NCI-H446 treated with DMSO at 0.1 percent for 48 hours (cell line): ENCODE measurements at regions not wholly inside any gene's neighbourhood (a gene's known extent, or its start where the extent isn't known, plus 50 kb on each side); places are given as distances from the start of the nearest gene placed in this dataset.

Experiments
- DNase-seq: peaks from one replicate; lab custom pipeline; 2025; lab: John Stamatoyannopoulos, UW

GRCh38 chr2:120606931-120607330, 128.7 kb upstream of the GLI2 start:
- DNase-seq, result no peak

- no peak for DNase-seq
These were observed 128.2 kb upstream of the GLI2 start for GRCh38 chr2:120607506-120607905.

- no peak for DNase-seq
These were observed 127.7 kb upstream of the GLI2 start for GRCh38 chr2:120607996-120608395.

GRCh38 chr2:120609826-120610395, 125.8 kb upstream of the GLI2 start:
- DNase-seq, result no peak

- no peak for DNase-seq
These were observed 124.7 kb upstream of the GLI2 start for GRCh38 chr2:120611016-120611415.

- DNase-seq, result no peak
These were observed 123.7 kb upstream of the GLI2 start for GRCh38 chr2:120611961-120612360.

GRCh38 chr2:120612471-120612870, 123.2 kb upstream of the GLI2 start:
- no peak for DNase-seq

GRCh38 chr2:120612931-120613330, 122.7 kb upstream of the GLI2 start:
- DNase-seq, result no peak

- DNase-seq, result no peak
These were observed 121.7 kb upstream of the GLI2 start for GRCh38 chr2:120613742-120614571.

- no peak for DNase-seq
These were observed 120.8 kb upstream of the GLI2 start for GRCh38 chr2:120614901-120615300.

GRCh38 chr2:120616261-120616660, 119.4 kb upstream of the GLI2 start:
- no peak for DNase-seq

- no peak for DNase-seq
These were observed 118.6 kb upstream of the GLI2 start for GRCh38 chr2:120617055-120617454.

- no peak for DNase-seq
These were observed 116.8 kb upstream of the GLI2 start for GRCh38 chr2:120618830-120619229.

- no peak for DNase-seq
These were observed 116.1 kb upstream of the GLI2 start for GRCh38 chr2:120619579-120619978.

- no peak for DNase-seq
These were observed 115.5 kb upstream of the GLI2 start for GRCh38 chr2:120620025-120620793.

GRCh38 chr2:120622159-120622869, 113.4 kb upstream of the GLI2 start:
- no peak for DNase-seq

GRCh38 chr2:120622886-120623753, 112.5 kb upstream of the GLI2 start:
- DNase-seq, result no peak

GRCh38 chr2:120624061-120624737, 111.5 kb upstream of the GLI2 start:
- DNase-seq, result no peak

- DNase-seq, result no peak
These were observed 110.8 kb upstream of the GLI2 start for GRCh38 chr2:120624738-120625446.
